ENCODE measurements at regions not wholly inside any gene's neighbourhood (a gene's known extent, or its start where the extent isn't known, plus 50 kb on each side); places are given as distances from the start of the nearest gene placed in this dataset.

GRCh38 chr4:33477715-33478114 is 2757.5 kb downstream of the PCDH7 start:
- TF ChIP-seq CEBPB (IDR thresholded peaks at IDR 0.05) (no peak), ZBTB7A (IDR thresholded peaks at IDR 0.05; ENCODE audit: low read depth) (no peak), REST (IDR thresholded peaks at IDR 0.05; ENCODE audit: low read depth) (no peak), EP300 (IDR thresholded peaks at IDR 0.05; ENCODE audit: borderline replicate concordance) (no peak), EGR1 (IDR thresholded peaks at IDR 0.05) (no peak)

GRCh38 chr4:33482773-33483172 is 2761.5 kb downstream of the ARAP2 start:
- no peak for TF ChIP-seq EP300 (IDR thresholded peaks at IDR 0.05; ENCODE audit: borderline replicate concordance)
- no peak for TF ChIP-seq EGR1 (IDR thresholded peaks at IDR 0.05)
- TF ChIP-seq USF1 (IDR thresholded peaks at IDR 0.05): no peak
- no peak for TF ChIP-seq TEAD4 (IDR thresholded peaks at IDR 0.05)
- TF ChIP-seq NFIC (IDR thresholded peaks at IDR 0.05): no peak
- TF ChIP-seq TAF1 (IDR thresholded peaks at IDR 0.05; ENCODE audit: low read depth): no peak
- no peak for TF ChIP-seq REST (IDR thresholded peaks at IDR 0.05; ENCODE audit: low read depth)
- TF ChIP-seq CEBPB (IDR thresholded peaks at IDR 0.05): no peak
- no peak for TF ChIP-seq ZBTB7A (IDR thresholded peaks at IDR 0.05; ENCODE audit: low read depth)
- TF ChIP-seq MAX (IDR thresholded peaks at IDR 0.05): no peak
- no peak for TF ChIP-seq CREB1 (IDR thresholded peaks at IDR 0.05; ENCODE audit: low read depth)
- TF ChIP-seq TCF12 (IDR thresholded peaks at IDR 0.05; ENCODE audit: low read depth): no peak
- TF ChIP-seq RAD21 (IDR thresholded peaks at IDR 0.05; ENCODE audit: low read depth): no peak

- TF ChIP-seq USF1 (IDR thresholded peaks at IDR 0.05) (no peak), EP300 (IDR thresholded peaks at IDR 0.05; ENCODE audit: borderline replicate concordance) (no peak), YY1 (IDR thresholded peaks at IDR 0.05; ENCODE audit: low read depth) (no peak), EGR1 (IDR thresholded peaks at IDR 0.05) (no peak)
These were observed 2759.2 kb downstream of the ARAP2 start for GRCh38 chr4:33485111-33485510.

- no peak for TF ChIP-seq TEAD4 (IDR thresholded peaks at IDR 0.05)
These were observed 2751.1 kb downstream of the ARAP2 start for GRCh38 chr4:33493231-33493630.

- TF ChIP-seq TAF1 (IDR thresholded peaks at IDR 0.05; ENCODE audit: low read depth) (no peak), MAX (IDR thresholded peaks at IDR 0.05) (no peak), TCF12 (IDR thresholded peaks at IDR 0.05; ENCODE audit: low read depth) (no peak), EGR1 (IDR thresholded peaks at IDR 0.05) (no peak)
These were observed 2750.2 kb downstream of the ARAP2 start for GRCh38 chr4:33494150-33494549.

- TF ChIP-seq EGR1 (IDR thresholded peaks at IDR 0.05): no peak
These were observed 2731.9 kb downstream of the ARAP2 start for GRCh38 chr4:33512397-33512796.

- no peak for TF ChIP-seq TAF1 (IDR thresholded peaks at IDR 0.05; ENCODE audit: low read depth)
- no peak for TF ChIP-seq TEAD4 (IDR thresholded peaks at IDR 0.05)
- TF ChIP-seq ZBTB7A (IDR thresholded peaks at IDR 0.05; ENCODE audit: low read depth): no peak
- no peak for TF ChIP-seq MAX (IDR thresholded peaks at IDR 0.05)
- TF ChIP-seq RAD21 (IDR thresholded peaks at IDR 0.05; ENCODE audit: low read depth): no peak
- TF ChIP-seq FOXM1 (IDR thresholded peaks at IDR 0.05; ENCODE audit: borderline replicate concordance, low read depth): no peak
- TF ChIP-seq TCF12 (IDR thresholded peaks at IDR 0.05; ENCODE audit: low read depth): no peak
- TF ChIP-seq NFIC (IDR thresholded peaks at IDR 0.05): no peak
- TF ChIP-seq CEBPB (IDR thresholded peaks at IDR 0.05): no peak
- TF ChIP-seq EP300 (IDR thresholded peaks at IDR 0.05; ENCODE audit: borderline replicate concordance): no peak
- no peak for TF ChIP-seq EGR1 (IDR thresholded peaks at IDR 0.05)
- no peak for TF ChIP-seq USF1 (IDR thresholded peaks at IDR 0.05)
- TF ChIP-seq CREB1 (IDR thresholded peaks at IDR 0.05; ENCODE audit: low read depth): no peak
- no peak for TF ChIP-seq YY1 (IDR thresholded peaks at IDR 0.05; ENCODE audit: low read depth)
- no peak for TF ChIP-seq REST (IDR thresholded peaks at IDR 0.05; ENCODE audit: low read depth)
These were observed 2725.5 kb downstream of the ARAP2 start for GRCh38 chr4:33518856-33519255.
